ENCODE measurements at regions not wholly inside any gene's neighbourhood (a gene's known extent, or its start where the extent isn't known, plus 50 kb on each side); places are given as distances from the start of the nearest gene placed in this dataset.

DNA sequence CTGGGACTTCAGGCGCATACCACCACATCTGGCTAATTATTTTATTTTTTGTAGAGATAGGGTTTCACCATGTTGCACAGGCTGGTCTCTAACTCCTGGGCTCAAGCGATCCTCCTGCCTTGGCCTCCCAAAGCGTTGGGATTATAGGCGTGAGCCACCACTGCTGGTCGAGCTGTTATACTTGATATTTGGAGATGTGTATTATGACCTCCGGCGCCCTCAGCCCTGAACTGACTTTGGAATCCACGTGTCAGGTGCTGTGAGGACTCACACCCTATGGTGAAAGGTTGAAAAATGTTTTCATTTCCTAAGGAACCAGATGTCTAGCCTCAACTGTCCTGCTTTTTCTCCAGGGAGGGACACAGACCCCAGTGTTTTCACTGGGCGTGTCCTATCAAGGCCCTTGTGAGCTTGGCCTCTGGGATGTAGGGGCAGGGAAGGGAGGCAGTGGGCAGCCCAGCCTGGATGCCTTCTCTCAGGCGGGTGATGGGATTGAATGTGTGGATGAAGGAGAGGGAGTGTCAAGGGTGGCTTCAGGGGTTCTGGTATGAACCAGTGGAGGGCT is 56.4 kb upstream of the HAAO start:
- H3K9me2 ChIP-seq (ENCODE audit: insufficient read depth, low read length), result no peaks in the 10 kb centered on the region

DNA sequence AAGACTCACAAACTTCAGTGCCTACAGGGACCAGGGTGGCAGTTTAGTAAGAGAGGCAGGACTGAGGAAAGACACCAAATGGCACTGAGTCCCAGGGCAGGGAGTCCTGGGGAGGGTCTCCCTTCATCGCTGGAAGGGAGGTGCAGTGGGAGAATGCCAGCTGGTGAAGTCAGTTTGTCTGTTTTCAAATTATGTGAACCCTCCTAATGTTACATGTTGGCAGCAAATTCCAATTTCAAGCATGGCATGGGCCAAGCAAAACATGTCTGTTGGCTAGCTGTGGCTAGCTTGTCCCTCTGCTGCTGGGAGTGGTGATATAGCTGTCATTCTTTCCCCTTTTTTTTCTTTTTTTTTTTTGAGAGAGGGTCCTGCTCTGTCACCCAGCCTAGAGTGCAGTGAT is 55.9 kb upstream of the HAAO start:
- H3K4me1 ChIP-seq (ENCODE audit: insufficient read depth, low read length, poor library complexity, severe bottlenecking), result no peaks in the 10 kb centered on the region
- no peak for DNase-seq (ENCODE audit: low spot score)
- no peaks in the 10 kb centered on the region for H4K20me1 ChIP-seq (ENCODE audit: insufficient read depth, low read length)
- intact Hi-C loops (cut with micrococcal nuclease; ENCODE audit: unreplicated experiment), result no loop called here
- no peaks in the 10 kb centered on the region for H3K79me2 ChIP-seq (ENCODE audit: insufficient read depth, low read depth, low read length)
- BruUV-seq (replicated peaks), result no TSS peak
- H2AFZ ChIP-seq (ENCODE audit: low read length), result no peak overlapping the region
- no peaks in the 10 kb centered on the region for H3K9me3 ChIP-seq (ENCODE audit: low read length)
- ChIA-PET POLR2A (interaction anchor here (0.6 kb wide), 1 partner anchor 653 kb away, joined by 8 read pairs; no protein-coding TSS in a partner anchor), CTCF (ENCODE audit: unreplicated experiment) (no interaction called here)
- H3K9me2 ChIP-seq (ENCODE audit: insufficient read depth, low read length), result no peaks in the 10 kb centered on the region
- TF ChIP-seq, protein P1, sequence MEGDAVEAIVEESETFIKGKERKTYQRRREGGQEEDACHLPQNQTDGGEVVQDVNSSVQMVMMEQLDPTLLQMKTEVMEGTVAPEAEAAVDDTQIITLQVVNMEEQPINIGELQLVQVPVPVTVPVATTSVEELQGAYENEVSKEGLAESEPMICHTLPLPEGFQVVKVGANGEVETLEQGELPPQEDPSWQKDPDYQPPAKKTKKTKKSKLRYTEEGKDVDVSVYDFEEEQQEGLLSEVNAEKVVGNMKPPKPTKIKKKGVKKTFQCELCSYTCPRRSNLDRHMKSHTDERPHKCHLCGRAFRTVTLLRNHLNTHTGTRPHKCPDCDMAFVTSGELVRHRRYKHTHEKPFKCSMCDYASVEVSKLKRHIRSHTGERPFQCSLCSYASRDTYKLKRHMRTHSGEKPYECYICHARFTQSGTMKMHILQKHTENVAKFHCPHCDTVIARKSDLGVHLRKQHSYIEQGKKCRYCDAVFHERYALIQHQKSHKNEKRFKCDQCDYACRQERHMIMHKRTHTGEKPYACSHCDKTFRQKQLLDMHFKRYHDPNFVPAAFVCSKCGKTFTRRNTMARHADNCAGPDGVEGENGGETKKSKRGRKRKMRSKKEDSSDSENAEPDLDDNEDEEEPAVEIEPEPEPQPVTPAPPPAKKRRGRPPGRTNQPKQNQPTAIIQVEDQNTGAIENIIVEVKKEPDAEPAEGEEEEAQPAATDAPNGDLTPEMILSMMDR (conservative IDR thresholded peaks at IDR 0.05; ENCODE audit: low read length), result no peak
- H3K4me2 ChIP-seq (ENCODE audit: low read length), result no peak overlapping the region
- no peak overlapping the region for H3K27ac ChIP-seq (ENCODE audit: low read depth, low read length, poor library complexity, severe bottlenecking)
- H3K4me3 ChIP-seq (ENCODE audit: low read depth, low read length, poor library complexity, severe bottlenecking), result no peak overlapping the region
- no peaks in the 10 kb centered on the region for H3K36me3 ChIP-seq (ENCODE audit: insufficient read depth, low read length)

More for the DNA sequence above, 56.4 kb upstream of the HAAO start:
- POLR2A ChIA-PET, result interaction anchor here (0.6 kb wide), 1 partner anchor 653 kb away, joined by 8 read pairs; no protein-coding TSS in a partner anchor
- H3K36me3 ChIP-seq (ENCODE audit: insufficient read depth, low read length), result no peaks in the 10 kb centered on the region
- TF ChIP-seq EZH2phosphoT487 (IDR thresholded peaks at IDR 0.05; ENCODE audit: borderline replicate concordance, low read depth, low read length), result no peak
- TF ChIP-seq, protein P1 (conservative IDR thresholded peaks at IDR 0.05; ENCODE audit: low read length), result no peak
- no peak for DNase-seq (ENCODE audit: low spot score)
- H3K9me3 ChIP-seq (ENCODE audit: low read length), result no peaks in the 10 kb centered on the region
- BruUV-seq (replicated peaks), result no TSS peak
- no peak overlapping the region for H3K4me3 ChIP-seq (ENCODE audit: low read depth, low read length, poor library complexity, severe bottlenecking)
- H3K27ac ChIP-seq (ENCODE audit: low read depth, low read length, poor library complexity, severe bottlenecking), result no peak overlapping the region
- CTCF ChIA-PET (ENCODE audit: unreplicated experiment), result no interaction called here
- H3K4me1 ChIP-seq (ENCODE audit: insufficient read depth, low read length, poor library complexity, severe bottlenecking), result no peaks in the 10 kb centered on the region
- no peaks in the 10 kb centered on the region for H4K20me1 ChIP-seq (ENCODE audit: insufficient read depth, low read length)
- no peaks in the 10 kb centered on the region for H3K79me2 ChIP-seq (ENCODE audit: insufficient read depth, low read depth, low read length)
- intact Hi-C loops (cut with micrococcal nuclease; ENCODE audit: unreplicated experiment), result no loop called here
- H2AFZ ChIP-seq (ENCODE audit: low read length), result no peak overlapping the region
- H3K4me2 ChIP-seq (ENCODE audit: low read length), result no peak overlapping the region

DNA sequence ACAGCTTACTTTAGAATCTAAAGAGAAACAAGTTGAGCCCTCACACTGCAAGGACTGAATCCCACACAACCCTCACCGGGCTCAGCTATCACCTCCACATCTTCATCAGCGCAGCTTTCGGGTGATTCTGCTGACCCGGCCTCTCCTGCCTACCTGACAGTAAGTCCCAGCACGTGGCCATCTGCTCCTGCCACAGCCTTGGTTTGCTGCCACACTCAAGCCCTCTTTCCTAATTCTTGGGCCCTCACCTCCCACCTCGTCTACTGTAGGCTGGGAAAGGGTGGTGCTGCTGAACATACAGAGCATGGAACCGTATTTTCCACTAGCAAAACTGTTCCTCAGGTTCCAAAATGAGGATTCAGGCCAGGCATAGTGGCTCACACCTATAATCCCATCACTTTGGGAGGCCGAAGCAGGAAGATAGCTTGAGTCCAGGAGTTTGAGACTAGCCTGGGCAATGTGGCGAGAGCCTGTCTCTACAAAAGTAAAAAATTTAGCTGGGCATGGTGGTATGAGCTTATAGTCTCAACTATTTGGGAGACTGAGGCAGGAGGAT is 55.3 kb upstream of the HAAO start:
- Histone ChIP-seq H3K9me3 (ENCODE audit: low read length) (no peaks in the 10 kb centered on the region), H2AFZ (ENCODE audit: low read length) (no peak overlapping the region), H3K9me2 (ENCODE audit: insufficient read depth, low read length) (no peaks in the 10 kb centered on the region), H3K4me1 (ENCODE audit: insufficient read depth, low read length, poor library complexity, severe bottlenecking) (no peaks in the 10 kb centered on the region), H4K20me1 (ENCODE audit: insufficient read depth, low read length) (no peaks in the 10 kb centered on the region), H3K4me3 (ENCODE audit: low read depth, low read length, poor library complexity, severe bottlenecking) (no peak overlapping the region), H3K36me3 (ENCODE audit: insufficient read depth, low read length) (no peaks in the 10 kb centered on the region), H3K27ac (ENCODE audit: low read depth, low read length, poor library complexity, severe bottlenecking) (no peak overlapping the region), H3K79me2 (ENCODE audit: insufficient read depth, low read depth, low read length) (no peaks in the 10 kb centered on the region), H3K4me2 (ENCODE audit: low read length) (no peak overlapping the region)
- CTCF ChIA-PET (ENCODE audit: unreplicated experiment), result no interaction called here
- no peak for DNase-seq (ENCODE audit: low spot score)
- TF ChIP-seq EZH2phosphoT487 (IDR thresholded peaks at IDR 0.05; ENCODE audit: borderline replicate concordance, low read depth, low read length), result no peak
- TF ChIP-seq, protein P1 (conservative IDR thresholded peaks at IDR 0.05; ENCODE audit: low read length), result no peak
- BruUV-seq (replicated peaks), result no TSS peak
- POLR2A ChIA-PET, result interaction anchor here (0.6 kb wide), 1 partner anchor 863 kb away, joined by 3 read pairs; no protein-coding TSS in a partner anchor
- intact Hi-C loops (cut with micrococcal nuclease; ENCODE audit: unreplicated experiment), result no loop called here

All from OCI-LY7 (cell line).